ENCODE measurements at regions not wholly inside any gene's neighbourhood (a gene's known extent, or its start where the extent isn't known, plus 50 kb on each side); places are given as distances from the start of the nearest gene placed in this dataset.

- TF ChIP-seq CTCF (IDR thresholded peaks at IDR 0.05; ENCODE audit: borderline replicate concordance, extremely low read depth, low read length, poor library complexity, severe bottlenecking) (no peak), EZH2 (IDR thresholded peaks at IDR 0.05; ENCODE audit: borderline replicate concordance, low read depth, low read length, severe bottlenecking) (no peak)
Observed at GRCh38 chr13:105692769-105693168, 842.7 kb downstream of the EFNB2 start.
